ENCODE measurements at regions not wholly inside any gene's neighbourhood (a gene's known extent, or its start where the extent isn't known, plus 50 kb on each side); places are given as distances from the start of the nearest gene placed in this dataset.

GRCh38 chr4:54542540-54543041 is 115.2 kb upstream of the KIT start:
- ChIA-PET RAD21 (ENCODE audit: unreplicated experiment) (no interaction called here), POLR2A (no interaction called here)

More at GRCh38 chr4:54542540-54543041, 115.2 kb upstream of the KIT start:
- no peaks in the 10 kb centered on the region for H3K79me2 ChIP-seq (ENCODE audit: control insufficient read depth, insufficient read depth, low read length)
- in situ Hi-C loops (cut with MboI): no loop called here
- no peak for ATAC-seq
- no peak for DNase-seq (ENCODE audit: low read depth, low spot score)
- H4K20me1 ChIP-seq (ENCODE audit: control insufficient read depth, insufficient read depth): no peaks in the 10 kb centered on the region
- 50% methylated on average over 6 of the region's 6 CpGs for WGBS (ENCODE audit: insufficient coverage, insufficient replicate concordance, low lambda C conversion rate, missing lambda C conversion rate)
- no peaks in the 10 kb centered on the region; a peak in 1 of 4 replicates for H3K27me3 ChIP-seq (replicated peaks in 1 of 2; ENCODE audit: control insufficient read depth in 2 of 2, insufficient read depth in 2 of 2, low read length in 1 of 2)
- no peak overlapping the region for H3K4me2 ChIP-seq (ENCODE audit: control insufficient read depth, insufficient read depth)
- no peaks in the 10 kb centered on the region for H3K9me3 ChIP-seq (replicated peaks; ENCODE audit: control insufficient read depth, insufficient read depth, low read length)
- no peaks in the 10 kb centered on the region for H3K36me3 ChIP-seq (ENCODE audit: control insufficient read depth in 2 of 2, insufficient read depth in 2 of 2, low read length in 1 of 2)
- no peak overlapping the region for H3K4me3 ChIP-seq
- FAIRE-seq: no peak
- CTCF ChIA-PET: no interaction called here
- no TSS peak for BruUV-seq (replicated peaks)
- SMC1A ChIA-PET (ENCODE audit: uncharacterized antibody, unreplicated experiment): no interaction called here
- no peak overlapping the region for H3K27ac ChIP-seq (ENCODE audit: control insufficient read depth, insufficient read depth)
- H3K9ac ChIP-seq (ENCODE audit: control insufficient read depth, insufficient read depth, low read length): no peak overlapping the region
- TF ChIP-seq E2F4 (IDR thresholded peaks at IDR 0.05; ENCODE audit: low read depth, low read length) (no peak), ZBED1 (IDR thresholded peaks at IDR 0.05; ENCODE audit: borderline replicate concordance) (no peak), RAD51 (IDR thresholded peaks at IDR 0.05) (no peak), JUND (IDR thresholded peaks at IDR 0.05; ENCODE audit: low read depth, low read length) (no peak), SPI1 (IDR thresholded peaks at IDR 0.05; ENCODE audit: borderline replicate concordance, insufficient read depth, low read depth, low read length) (no peak), TCF12 (IDR thresholded peaks at IDR 0.05; ENCODE audit: low read depth, low read length) (no peak), RBBP5 (conservative IDR thresholded peaks at IDR 0.05) (no peak), SMC3 (IDR thresholded peaks at IDR 0.05; ENCODE audit: borderline replicate concordance, low read length) (no peak), SUPT20H (IDR thresholded peaks at IDR 0.05; ENCODE audit: borderline replicate concordance, control insufficient read depth, low read depth, low read length) (no peak), JUNB (IDR thresholded peaks at IDR 0.05) (no peak)
- intact Hi-C loops (cut with micrococcal nuclease; ENCODE audit: unreplicated experiment): no loop called here
- no peak overlapping the region for H2AFZ ChIP-seq (ENCODE audit: control insufficient read depth, low read depth, low read length)
- H3K4me1 ChIP-seq (ENCODE audit: control insufficient read depth, insufficient read depth, low read length): no peaks in the 10 kb centered on the region; the same call in 1 of the 2 replicates

Data from GM12878 (cell line).